HG02938 (cell line): ENCODE measurements at regions not wholly inside any gene's neighbourhood (a gene's known extent, or its start where the extent isn't known, plus 50 kb on each side); places are given as distances from the start of the nearest gene placed in this dataset.

Experiments used
- ATAC-seq: cut with Tn5 transposase; IDR thresholded peaks from one replicate; pipeline ENCODE4 v1.9.1; 2021; ENCODE audit warnings: mild to moderate bottlenecking, moderate library complexity; ENCODE audit not compliant: unreplicated experiment

DNA sequence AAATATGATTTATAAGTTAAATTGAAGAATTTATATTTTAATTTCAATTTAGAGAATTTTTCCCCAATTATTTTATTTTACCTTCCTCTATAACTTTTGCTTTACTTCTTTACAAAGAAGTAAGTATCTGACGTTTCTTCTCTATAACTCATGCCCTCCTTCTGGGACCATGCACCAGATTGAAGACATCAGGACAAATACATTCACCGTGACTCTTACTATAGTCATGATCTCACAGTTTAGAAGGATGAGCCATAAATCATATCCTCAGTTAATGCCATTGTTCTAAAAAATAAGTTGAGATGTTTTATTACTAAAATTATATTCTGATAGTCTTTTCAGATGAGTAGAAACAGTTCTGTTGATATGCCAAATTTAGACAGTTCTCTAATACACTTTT is 279.3 kb downstream of the TMX3 start:
- ATAC-seq = no peak

DNA sequence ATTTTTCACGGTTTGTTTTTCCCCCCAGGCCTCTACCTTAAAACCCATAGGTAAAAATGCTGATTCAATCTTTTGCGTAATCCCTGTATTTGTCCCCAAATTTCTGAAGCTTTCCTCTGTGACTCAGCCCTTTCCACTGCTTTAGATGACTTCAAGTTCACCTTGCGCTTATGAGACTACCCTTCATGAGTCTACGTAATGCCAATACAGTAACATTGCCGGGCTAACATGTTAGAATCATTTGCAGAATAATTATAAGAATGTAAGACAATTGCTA is 283.0 kb downstream of the TMX3 start:
- ATAC-seq = no peak

DNA sequence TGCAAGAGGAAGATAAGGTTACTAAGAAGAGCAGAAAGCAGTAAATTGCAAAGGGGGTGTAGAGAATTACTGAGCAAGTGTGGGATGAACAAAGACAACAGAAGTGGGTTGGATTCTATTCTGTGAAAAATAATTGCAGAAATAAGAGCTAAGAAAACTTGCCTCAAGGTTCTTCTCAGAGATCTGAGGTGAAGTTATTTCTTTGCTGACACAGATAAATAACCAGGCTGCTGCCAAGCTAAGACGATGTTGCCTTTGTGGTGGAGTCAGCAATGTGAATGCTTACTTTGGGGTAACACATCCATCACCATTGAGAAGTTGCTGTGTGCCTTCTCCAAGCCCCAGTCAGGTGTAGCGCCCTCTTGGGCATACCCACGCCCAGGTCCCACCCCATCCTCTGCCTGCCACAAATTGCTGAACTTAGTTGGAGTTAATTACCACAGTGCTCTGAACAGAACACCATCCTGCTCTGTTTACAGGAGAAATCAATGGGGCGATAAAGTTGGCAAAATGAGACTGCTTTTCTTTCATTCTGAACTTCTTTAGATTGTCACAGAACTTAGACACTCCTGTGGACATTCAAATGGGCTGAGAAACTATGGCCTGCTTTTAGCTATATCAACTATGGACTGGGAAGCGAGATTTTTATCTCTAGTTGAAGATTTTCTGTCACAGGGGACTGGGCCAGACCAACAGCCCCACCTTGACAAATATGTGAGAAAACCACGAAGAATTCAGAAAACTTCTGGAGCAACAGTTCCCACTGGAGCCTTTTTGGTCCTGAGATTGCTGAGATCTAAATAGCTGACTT is 283.6 kb downstream of the TMX3 start:
- ATAC-seq = no peak

DNA sequence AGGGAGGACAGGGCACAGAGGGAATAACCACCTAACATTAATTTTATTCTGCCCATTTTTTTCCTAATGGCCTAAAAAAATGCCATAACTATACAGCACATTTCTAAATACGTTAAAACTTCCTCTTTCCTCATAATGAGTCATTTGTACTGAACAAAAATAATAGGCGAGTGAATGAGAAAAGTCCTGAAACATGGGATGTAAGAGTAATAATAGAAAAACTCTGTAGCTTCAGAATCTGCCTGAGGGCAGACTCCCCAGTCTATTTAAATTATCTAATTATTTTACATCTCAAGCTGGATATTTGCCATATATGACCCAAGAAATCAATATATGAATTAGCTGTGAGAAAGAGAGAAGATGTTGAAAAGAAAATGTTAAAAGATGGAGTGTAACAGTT is 285.1 kb downstream of the TMX3 start:
- no peak for ATAC-seq

DNA sequence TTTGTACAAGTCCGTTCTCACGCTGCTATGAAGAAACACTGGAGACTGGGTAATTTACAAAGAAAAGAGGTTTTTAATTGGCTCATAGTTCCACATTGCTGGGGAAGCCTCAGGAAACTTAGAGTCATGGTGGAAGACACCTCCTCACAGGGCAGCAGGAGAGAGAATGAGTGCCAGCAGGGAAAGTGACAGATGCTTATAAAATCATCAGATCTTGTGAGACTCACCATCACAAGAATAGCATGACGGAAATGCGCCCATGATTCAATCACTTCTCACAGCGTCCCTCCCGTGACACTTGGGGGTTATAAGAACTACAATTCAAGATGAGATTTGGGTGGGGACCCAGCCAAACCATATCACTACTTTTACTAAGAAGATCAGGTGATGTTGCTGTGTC is 285.8 kb downstream of the TMX3 start:
- no peak for ATAC-seq

DNA sequence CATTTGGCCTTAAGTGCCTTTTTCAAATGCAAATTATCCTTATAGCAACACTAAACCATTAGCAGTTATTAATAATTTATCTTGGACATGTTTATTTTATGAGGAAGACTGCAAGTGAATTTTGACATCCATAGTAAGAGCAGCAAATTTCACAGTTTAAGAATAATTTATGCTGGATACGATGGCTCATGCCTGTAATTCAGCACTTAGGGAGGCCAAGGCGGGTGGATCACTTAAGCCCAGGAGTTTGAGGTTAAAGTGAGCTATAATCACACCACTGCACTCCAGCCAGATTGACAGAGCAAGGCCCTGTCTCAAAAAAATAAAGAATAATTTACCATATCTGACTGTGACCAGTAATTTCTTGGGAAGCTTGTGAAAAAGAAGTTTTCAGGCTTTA is 286.2 kb downstream of the TMX3 start:
- ATAC-seq = no peak

DNA sequence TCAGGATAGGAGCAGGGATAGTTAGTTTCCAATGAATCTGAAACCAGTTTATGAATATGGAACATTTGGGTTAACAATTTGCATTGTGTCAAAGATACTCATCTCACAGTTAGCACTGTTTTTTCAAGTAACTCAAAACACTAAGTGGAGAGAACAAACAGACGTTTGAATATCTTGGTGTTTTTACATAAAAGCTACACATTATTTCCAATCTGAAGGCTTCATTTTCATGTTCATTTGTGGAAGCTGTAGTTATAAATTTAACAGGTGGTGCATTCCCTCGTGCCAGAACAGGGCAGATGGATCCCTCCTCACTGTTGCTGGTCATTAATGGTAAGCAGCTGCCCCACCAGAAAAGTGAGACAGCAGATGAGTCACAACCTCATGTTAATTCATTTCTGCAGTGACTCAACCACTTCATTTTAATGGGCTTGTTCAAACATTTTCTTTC is 286.9 kb downstream of the TMX3 start:
- no peak for ATAC-seq

DNA sequence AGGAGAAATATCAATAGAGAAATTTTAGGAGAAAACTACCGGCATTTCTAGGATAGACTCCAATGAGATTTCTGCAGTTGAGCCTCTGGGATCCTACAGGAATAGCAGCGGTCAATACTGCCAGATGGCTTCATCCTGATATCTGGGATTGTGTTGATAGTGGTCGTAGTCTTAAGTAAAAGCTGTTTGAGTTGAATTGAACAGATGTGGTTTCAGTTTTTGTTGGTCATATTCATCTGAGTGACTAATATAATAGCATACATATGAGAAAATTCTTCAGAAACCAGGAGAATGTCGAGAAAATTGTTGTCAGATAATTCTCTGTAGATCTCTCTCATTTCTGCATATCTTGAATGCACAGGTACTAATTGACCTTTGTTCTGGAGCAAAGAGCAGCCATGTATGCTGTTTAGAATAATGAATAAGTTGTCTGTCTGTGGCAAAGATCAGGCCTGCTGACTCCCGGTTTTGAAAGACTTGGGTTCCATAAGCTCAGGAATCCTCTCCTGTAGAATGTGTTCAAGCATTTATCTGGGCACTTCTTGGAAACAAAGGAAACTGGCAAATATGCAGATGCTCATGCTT is 288.1 kb downstream of the TMX3 start:
- no peak for ATAC-seq

DNA sequence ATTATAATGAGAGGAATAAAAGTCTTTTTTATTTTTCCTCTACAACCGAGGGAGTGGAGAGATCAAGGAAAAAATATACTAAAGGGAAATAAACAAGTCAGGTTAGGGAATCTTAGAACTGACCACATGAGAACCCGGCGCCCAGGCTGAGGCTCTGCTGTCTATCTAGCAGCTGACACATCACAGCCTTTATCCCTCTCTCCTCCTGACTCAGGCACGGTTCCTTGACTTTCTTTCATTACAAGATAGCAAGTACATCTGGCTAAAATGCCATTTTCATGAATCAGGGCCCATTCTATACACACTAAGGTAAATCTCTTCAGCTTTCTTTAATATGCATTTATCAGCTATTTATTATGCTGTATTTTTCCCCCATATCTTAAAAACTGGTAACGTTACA is 296.0 kb downstream of the TMX3 start:
- no peak for ATAC-seq

DNA sequence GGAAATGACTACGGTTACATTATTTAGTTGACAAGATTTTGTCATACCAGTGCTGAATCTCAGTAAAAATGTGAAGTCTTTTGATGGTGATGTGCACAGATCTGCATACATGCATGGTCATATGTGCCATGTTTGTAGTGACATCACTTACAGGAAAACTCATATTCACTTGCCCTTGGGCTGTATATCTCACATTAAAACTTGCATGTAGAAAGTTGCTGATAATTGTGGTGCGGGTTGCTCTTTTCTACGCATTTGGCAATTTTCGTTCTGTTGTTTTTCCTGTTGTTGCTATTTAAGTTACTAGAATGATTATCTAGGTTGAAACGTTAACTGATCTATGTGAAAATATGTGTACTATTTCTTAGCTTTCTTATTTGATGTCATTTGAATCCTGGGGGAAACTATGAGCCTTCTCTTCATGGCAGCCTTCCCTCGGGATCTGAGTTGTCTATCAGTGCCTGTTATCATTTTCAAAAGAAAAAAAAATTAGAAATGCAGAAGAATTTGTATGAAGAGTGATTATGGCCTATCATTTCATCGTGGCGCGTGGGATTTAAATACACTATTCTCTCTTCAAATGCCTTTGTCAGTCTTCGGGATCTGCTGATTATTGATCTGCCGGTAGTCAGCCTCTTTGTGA is 296.6 kb downstream of the TMX3 start:
- no peak for ATAC-seq

DNA sequence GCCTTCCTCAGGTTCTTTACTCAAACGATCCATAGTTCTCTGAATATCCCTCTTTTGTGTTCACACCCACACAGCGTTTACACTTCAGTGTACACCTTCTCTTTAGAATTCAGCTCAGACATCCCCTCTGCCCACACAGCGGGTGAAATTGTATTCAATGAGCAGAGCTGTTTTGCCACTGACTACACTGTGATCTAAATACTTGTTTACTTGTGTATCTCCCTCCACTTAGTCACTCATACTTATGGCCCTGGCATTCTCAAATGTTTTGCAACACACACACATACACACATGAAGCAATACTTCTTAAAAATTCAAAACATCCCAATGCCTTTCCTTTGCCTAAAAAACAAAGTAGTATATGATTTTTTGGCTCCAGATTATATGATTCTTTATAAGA is 297.1 kb downstream of the TMX3 start:
- ATAC-seq = no peak

DNA sequence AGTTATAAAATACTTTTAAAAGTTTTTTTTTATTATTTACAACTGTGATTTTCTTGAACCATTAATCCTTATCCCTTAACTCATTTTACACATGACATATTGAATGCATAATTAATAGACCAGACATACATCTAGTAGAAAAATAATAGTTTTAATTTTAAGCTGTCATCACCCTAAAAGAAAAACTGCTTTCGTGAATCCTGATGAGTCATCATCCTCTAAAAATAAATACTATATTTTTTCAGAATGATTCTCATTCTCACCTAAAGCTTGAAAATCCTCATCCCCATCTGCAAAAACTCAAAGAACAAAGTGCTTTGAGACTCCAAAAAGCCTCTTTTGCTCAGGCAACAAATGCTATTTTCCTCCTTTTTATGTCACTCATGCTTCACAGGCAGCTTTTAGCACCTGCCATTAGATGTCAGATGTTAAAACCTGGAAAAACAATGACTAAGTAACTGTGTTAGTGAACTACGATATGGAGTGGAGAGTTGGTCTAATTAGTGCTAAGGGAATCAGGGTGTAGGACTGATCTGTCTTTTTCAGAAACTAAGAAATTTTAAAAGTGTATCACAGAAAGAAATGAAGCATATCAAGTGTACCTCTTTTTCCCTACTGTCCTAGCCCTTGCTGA is 297.6 kb downstream of the TMX3 start:
- no peak for ATAC-seq

DNA sequence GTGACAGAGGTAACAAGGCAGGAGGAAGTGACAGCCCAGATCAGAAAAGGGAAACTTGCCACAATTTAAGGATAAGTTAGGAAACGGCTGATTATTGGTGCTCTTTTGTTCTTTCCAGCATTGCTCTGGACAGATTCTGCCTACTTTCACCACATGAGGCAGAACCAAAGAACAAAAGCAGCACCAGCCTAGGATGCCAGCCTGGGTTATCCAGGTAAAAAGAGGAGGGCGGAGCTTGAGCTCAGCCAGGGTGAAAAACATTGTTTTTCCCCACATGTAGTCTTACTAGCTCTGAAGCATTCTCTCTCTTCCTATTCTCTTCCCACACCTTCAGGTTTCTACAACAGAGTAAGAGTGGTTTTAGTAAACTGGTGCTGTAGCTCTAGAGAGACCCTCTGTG is 300.5 kb downstream of the TMX3 start:
- ATAC-seq = no peak

DNA sequence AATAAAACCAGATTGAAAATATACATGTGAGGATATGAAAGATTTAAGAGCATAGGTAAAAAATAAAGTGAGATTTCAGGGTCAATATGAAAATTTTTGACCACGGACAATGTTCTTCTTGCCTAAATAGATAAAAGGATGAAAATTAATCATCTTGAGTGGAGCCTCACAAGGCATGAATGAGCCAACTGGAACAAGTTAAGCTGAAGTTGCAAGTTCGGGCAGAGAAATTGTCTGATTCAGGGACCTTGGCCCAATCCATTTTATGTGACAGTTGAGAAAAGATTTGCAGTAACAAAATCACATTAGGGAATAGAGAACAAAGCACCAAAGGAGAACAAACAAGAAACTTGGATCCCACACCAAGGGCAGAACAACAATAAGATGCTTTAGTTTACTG is 305.3 kb downstream of the TMX3 start:
- no peak for ATAC-seq

DNA sequence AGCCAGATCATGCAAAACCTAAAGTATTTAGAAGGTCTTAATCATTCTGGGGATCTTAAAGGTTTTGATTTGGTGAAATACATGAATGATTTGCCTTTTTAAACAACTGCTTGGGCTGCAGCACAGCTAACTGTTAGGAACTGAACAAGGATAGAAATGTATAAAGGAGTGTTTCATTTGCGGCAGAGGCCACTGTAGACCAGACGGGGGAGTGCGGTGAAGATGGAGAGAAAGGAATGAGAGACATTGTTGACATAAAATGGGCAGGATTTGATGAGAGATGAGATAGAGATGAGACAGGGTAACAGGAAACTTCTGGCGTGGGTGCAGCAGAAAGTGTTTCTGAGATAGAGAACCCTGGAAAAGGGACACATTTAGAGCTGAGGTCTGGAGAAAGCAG is 308.1 kb downstream of the TMX3 start:
- ATAC-seq = no peak

DNA sequence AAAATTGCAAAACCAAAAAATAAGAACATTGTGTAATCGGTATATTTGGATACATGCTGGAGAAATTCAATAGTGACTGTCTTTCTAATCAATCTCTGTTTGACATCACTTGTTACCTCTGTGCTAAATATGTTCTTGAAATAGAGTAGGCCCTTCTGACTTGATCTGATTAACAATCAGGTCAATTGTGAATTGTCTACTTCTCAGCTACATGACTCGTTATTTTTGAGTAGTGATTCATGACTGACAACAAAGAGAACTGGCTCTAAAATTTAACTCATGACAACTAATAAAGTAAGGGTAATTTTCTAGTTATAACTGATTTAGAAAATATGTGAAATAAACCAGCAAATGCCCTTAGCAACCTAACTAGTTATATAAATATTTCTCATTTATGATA is 312.1 kb downstream of the TMX3 start:
- ATAC-seq = no peak

DNA sequence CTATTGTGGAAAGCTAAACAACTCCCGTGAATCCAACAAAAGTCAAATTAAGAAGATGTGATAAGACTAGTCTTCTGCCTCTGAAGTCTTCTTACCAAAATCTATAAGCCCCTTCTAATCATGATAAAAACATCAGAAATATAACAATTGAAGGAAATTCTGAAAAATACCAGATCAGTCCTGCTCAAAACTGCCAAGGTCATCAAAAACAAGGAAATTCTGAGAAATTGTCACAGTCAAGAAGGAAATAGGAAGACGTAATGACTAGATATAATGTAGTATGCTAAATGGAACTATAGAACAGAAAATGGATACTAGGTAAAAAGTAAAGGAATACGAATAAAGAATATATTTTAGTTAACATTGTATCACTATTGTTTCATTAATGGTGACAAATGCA is 314.0 kb downstream of the TMX3 start:
- no peak for ATAC-seq

DNA sequence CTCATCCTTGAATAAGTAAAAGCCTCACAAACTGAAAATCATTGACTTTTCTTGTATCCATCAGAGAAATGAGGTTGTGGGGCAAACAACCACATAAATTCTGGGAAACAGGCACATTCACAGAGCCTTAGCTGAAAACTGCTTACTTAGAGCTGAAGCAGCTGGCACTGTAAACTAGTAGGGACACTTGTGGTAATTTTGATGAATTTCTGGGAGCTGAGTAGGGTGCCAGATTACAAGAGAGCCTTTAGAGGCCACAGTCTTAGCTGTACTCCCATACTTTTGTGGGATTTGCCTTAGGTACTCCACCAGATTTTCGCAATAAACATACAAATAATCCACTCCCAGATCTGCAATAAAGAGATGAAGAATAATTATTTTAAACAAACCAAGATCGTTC is 315.2 kb downstream of the TMX3 start:
- no peak for ATAC-seq

DNA sequence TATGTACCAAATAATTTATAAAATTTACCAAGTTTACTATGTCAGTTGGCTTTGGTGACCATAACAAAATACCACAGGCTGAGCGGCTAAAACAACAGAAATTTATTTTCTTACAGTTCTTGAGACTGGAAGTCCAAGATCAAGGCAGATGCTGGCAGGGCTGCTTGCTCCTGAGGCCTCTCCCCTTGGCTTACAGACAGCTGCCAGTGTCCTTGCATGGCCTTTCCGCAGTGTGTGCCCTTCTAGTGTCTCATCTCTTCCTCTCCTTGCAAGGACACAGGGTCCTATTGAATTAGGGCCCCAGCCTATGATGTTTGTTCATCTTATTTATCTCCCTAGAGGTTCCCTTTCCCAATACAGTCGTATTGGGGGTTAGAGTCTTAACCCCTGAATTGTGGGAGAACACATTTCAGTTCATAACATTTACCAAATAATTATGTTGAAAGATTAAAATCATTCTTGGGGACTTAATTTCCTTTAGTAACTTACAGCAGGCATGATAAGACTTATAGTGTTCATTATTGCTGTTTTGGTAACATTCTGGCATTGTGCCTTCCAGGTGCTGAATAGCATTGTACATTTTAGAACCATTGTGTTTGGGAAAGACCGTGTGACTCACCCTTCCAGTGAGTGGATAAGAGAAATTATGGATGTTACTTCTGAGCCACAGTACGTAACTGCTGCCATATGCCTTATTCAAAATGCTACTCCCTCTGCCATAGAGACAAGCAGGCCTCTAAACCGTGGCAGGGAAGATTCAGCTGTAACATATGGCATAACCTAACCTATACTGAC is 317.5 kb downstream of the TMX3 start:
- no peak for ATAC-seq

DNA sequence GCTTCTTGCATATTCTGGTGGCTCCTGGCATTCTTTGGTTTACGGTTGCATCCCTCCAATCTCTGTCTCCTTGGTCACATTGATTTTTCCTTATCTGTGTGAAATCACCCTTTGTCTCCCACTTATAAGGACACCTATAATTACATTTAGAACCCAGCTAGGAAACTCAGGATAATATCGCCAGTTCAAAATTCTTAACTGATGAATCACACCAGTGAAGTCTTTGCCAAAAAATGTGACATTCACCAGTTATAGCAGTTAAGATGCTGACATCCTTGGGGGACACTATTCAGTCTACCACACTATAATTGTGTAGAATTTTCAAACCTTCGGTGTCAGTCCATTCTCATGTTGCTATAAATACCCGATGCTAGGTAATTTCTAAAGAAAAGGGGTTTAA is 320.2 kb downstream of the TMX3 start:
- no peak for ATAC-seq

DNA sequence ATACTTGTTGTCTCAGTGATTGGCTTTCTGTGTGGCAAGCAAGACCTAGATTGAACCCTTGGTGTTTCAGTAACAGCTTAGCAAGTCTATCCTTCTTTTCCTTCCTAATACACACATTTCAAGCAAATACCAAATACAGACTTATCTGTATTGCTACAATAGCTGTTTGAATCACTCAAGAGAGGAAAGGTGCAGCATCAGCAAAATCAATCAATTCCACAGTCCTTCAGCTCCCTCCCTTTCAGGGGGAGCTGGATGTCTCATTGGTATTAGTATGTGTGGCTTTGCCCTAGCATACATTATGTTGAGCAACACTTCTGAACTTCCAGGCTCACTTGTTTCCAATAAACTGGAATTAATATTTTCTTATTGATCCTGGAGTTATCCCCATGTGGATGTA is 323.1 kb downstream of the TMX3 start:
- ATAC-seq = no peak
